NCI-H524 (cell line): ENCODE measurements at regions not wholly inside any gene's neighbourhood (a gene's known extent, or its start where the extent isn't known, plus 50 kb on each side); places are given as distances from the start of the nearest gene placed in this dataset.
"Not testable (repeated sequence)": the region's sequence is repeated elsewhere in the genome, so short reads cannot be mapped to it uniquely, and the experiment has no call there.

Experiments
- DNase-seq, 2 experiments: peaks; one replicate each; lab custom pipeline; 2025; lab: John Stamatoyannopoulos, UW

GRCh38 chr13:62194371-62194770 lies 778.7 kb upstream of the PCDH20 start:
- no peak for DNase-seq

GRCh38 chr13:62193919-62194318 lies 778.3 kb upstream of the PCDH20 start:
- DNase-seq = no peak

- DNase-seq = peak; percentile 13 to 47
Observed at GRCh38 chr13:62185631-62186255, 770.1 kb upstream of the PCDH20 start.

GRCh38 chr13:62176051-62176450 lies 760.4 kb upstream of the PCDH20 start:
- no peak for DNase-seq

- no peak for DNase-seq
Observed at GRCh38 chr13:62173958-62174357, 758.3 kb upstream of the PCDH20 start.

- DNase-seq = no peak
Observed at GRCh38 chr13:62171697-62172096, 756.0 kb upstream of the PCDH20 start.

- DNase-seq = no peak
Observed at GRCh38 chr13:62168891-62169290, 753.2 kb upstream of the PCDH20 start.

GRCh38 chr13:62167650-62168172 lies 752.1 kb upstream of the PCDH20 start:
- no peak for DNase-seq

GRCh38 chr13:62162860-62163259 lies 747.2 kb upstream of the PCDH20 start:
- peak in 1 of 2 experiments; percentile 1 for DNase-seq

- DNase-seq = no peak
Observed at GRCh38 chr13:62158520-62158919, 742.9 kb upstream of the PCDH20 start.

GRCh38 chr13:62151724-62152123 lies 736.1 kb upstream of the PCDH20 start:
- not testable (repeated sequence) for DNase-seq

- no peak for DNase-seq
Observed at GRCh38 chr13:62142048-62142447, 726.4 kb upstream of the PCDH20 start.

- DNase-seq = no peak
Observed at GRCh38 chr13:62139597-62139996, 723.9 kb upstream of the PCDH20 start.

GRCh38 chr13:62137629-62138405 lies 722.2 kb upstream of the PCDH20 start:
- DNase-seq = no peak

GRCh38 chr13:62131604-62132003 lies 716.0 kb upstream of the PCDH20 start:
- no peak for DNase-seq

GRCh38 chr13:62130062-62130970 lies 714.7 kb upstream of the PCDH20 start:
- DNase-seq = no peak

- DNase-seq = no peak
Observed at GRCh38 chr13:62129000-62129551, 713.4 kb upstream of the PCDH20 start.

- DNase-seq = no peak
Observed at GRCh38 chr13:62126400-62126799, 710.8 kb upstream of the PCDH20 start.

GRCh38 chr13:62125451-62125850 lies 709.8 kb upstream of the PCDH20 start:
- no peak for DNase-seq

- DNase-seq = no peak
Observed at GRCh38 chr13:62123409-62123808, 707.8 kb upstream of the PCDH20 start.

- DNase-seq = no peak
Observed at GRCh38 chr13:62122434-62122833, 706.8 kb upstream of the PCDH20 start.
